NCI-H524 treated with DMSO at 0.1 percent for 48 hours (cell line): ENCODE measurements at regions not wholly inside any gene's neighbourhood (a gene's known extent, or its start where the extent isn't known, plus 50 kb on each side); places are given as distances from the start of the nearest gene placed in this dataset.

ENCODE experiments used
- DNase-seq: peaks from one replicate; lab custom pipeline; 2025; lab: John Stamatoyannopoulos, UW

- no peak for DNase-seq
Measured at GRCh38 chr3:31142139-31142538, 247.7 kb upstream of the GADL1 start.

- no peak for DNase-seq
Measured at GRCh38 chr3:31142543-31142942, 248.1 kb upstream of the GADL1 start.

GRCh38 chr3:31145062-31145461 lies 250.6 kb upstream of the GADL1 start:
- no peak for DNase-seq

- no peak for DNase-seq
Measured at GRCh38 chr3:31147550-31147949, 253.1 kb upstream of the GADL1 start.

GRCh38 chr3:31157047-31157694 lies 262.7 kb upstream of the GADL1 start:
- no peak for DNase-seq

GRCh38 chr3:31157893-31158620 lies 263.6 kb upstream of the GADL1 start:
- no peak for DNase-seq

GRCh38 chr3:31159331-31160039 lies 265.0 kb upstream of the GADL1 start:
- no peak for DNase-seq

GRCh38 chr3:31161889-31162288 lies 267.4 kb upstream of the GADL1 start:
- DNase-seq: no peak

- DNase-seq: no peak
Measured at GRCh38 chr3:31164381-31164780, 269.9 kb upstream of the GADL1 start.

GRCh38 chr3:31165399-31165860 lies 271.0 kb upstream of the GADL1 start:
- no peak for DNase-seq

GRCh38 chr3:31166249-31166885 lies 271.9 kb upstream of the GADL1 start:
- DNase-seq: no peak

- DNase-seq: no peak
Measured at GRCh38 chr3:31167666-31168065, 273.2 kb upstream of the GADL1 start.

GRCh38 chr3:31170932-31171670 lies 276.6 kb upstream of the GADL1 start:
- no peak for DNase-seq

GRCh38 chr3:31172336-31172735 lies 277.9 kb upstream of the GADL1 start:
- DNase-seq: no peak

GRCh38 chr3:31173118-31173718 lies 278.8 kb upstream of the GADL1 start:
- DNase-seq: no peak

- no peak for DNase-seq
Measured at GRCh38 chr3:31174079-31174478, 279.6 kb upstream of the GADL1 start.

GRCh38 chr3:31176045-31176444 lies 281.6 kb upstream of the GADL1 start:
- no peak for DNase-seq

- no peak for DNase-seq
Measured at GRCh38 chr3:31178467-31178866, 284.0 kb upstream of the GADL1 start.

- no peak for DNase-seq
Measured at GRCh38 chr3:31179768-31180167, 285.3 kb upstream of the GADL1 start.

GRCh38 chr3:31180274-31180673 lies 285.8 kb upstream of the GADL1 start:
- DNase-seq: no peak

GRCh38 chr3:31181661-31182060 lies 287.2 kb upstream of the GADL1 start:
- no peak for DNase-seq
